MM.1S (cell line): ENCODE measurements at regions not wholly inside any gene's neighbourhood (a gene's known extent, or its start where the extent isn't known, plus 50 kb on each side); places are given as distances from the start of the nearest gene placed in this dataset.
A peak's percentile ranks its signal among the peaks of the same experiment; 100 is the strongest.

Experiments
- DNase-seq: peaks from one replicate; pipeline ENCODE4 v3.0.0-alpha.2; 2015
- H2AFZ ChIP-seq: fragments of 300-600 bp; sonication (generic); 2 replicates; pipeline ENCODE4 v1.6.0; 2016; ENCODE audit warnings: antibody characterized with exemption, low read length
- H3F3A ChIP-seq: fragments of 300-600 bp; sonication (generic); 2 replicates; pipeline ENCODE4 v1.6.1; 2016; ENCODE audit warnings: mild to moderate bottlenecking, antibody characterized with exemption, low read length, moderate library complexity, mixed read lengths; ENCODE audit not compliant: insufficient read depth
- H3K27ac ChIP-seq: fragments of 300-600 bp; sonication (generic); 2 replicates; pipeline ENCODE4 v1.5.1; 2016; ENCODE audit warnings: mild to moderate bottlenecking, low read length
- H3K27me3 ChIP-seq: fragments of 300-600 bp; sonication (generic); replicated peaks from 2 replicates; pipeline ENCODE4 v1.6.0; 2016; ENCODE audit warnings: low read length; ENCODE audit not compliant: insufficient read depth
- H3K36me3 ChIP-seq: fragments of 300-600 bp; sonication (generic); replicated peaks from 2 replicates; pipeline ENCODE4 v1.6.1; 2016; ENCODE audit warnings: mild to moderate bottlenecking, low read length, mixed read lengths; ENCODE audit not compliant: insufficient read depth
- H3K4me1 ChIP-seq: fragments of 300-600 bp; sonication (generic); 2 replicates; pipeline ENCODE4 v1.6.1; 2016; ENCODE audit warnings: low read length, mixed read lengths
- H3K4me2 ChIP-seq: fragments of 300-600 bp; sonication (generic); 2 replicates; pipeline ENCODE4 v1.6.0; 2016; ENCODE audit warnings: low read depth, low read length
- H3K4me3 ChIP-seq: fragments of 300-600 bp; sonication (generic); 2 replicates; pipeline ENCODE4 v1.5.1; 2016; ENCODE audit warnings: low read length, mixed read lengths
- H3K79me2 ChIP-seq: fragments of 300-600 bp; sonication (generic); 2 replicates; pipeline ENCODE4 v1.6.1; 2016; ENCODE audit warnings: mixed run types, low read length, mixed read lengths
- H3K9ac ChIP-seq: fragments of 300-600 bp; sonication (generic); 2 replicates; pipeline ENCODE4 v1.6.1; 2016; ENCODE audit warnings: low read length, mixed read lengths
- H3K9me2 ChIP-seq: fragments of 300-600 bp; sonication (generic); replicated peaks from 2 replicates; pipeline ENCODE4 v1.6.1; 2016; ENCODE audit warnings: mild to moderate bottlenecking, low read length, mixed read lengths; ENCODE audit not compliant: insufficient read depth
- H3K9me3 ChIP-seq: fragments of 300-600 bp; sonication (generic); replicated peaks from 2 replicates; pipeline ENCODE4 v1.6.1; 2016; ENCODE audit warnings: mild to moderate bottlenecking, low read length, mixed read lengths; ENCODE audit not compliant: insufficient read depth
- H4K20me1 ChIP-seq: fragments of 300-600 bp; sonication (generic); 2 replicates; pipeline ENCODE4 v1.6.1; 2016; ENCODE audit warnings: mild to moderate bottlenecking, low read length, moderate library complexity, mixed read lengths; ENCODE audit not compliant: insufficient read depth
- EZH2 ChIP-seq: fragments of 300-600 bp; sonication (generic); optimal IDR thresholded peaks from 2 replicates; pipeline ENCODE3; 2017; ENCODE audit warnings: low read depth, mild to moderate bottlenecking, antibody characterized with exemption, low read length, mixed read lengths
- EZH2phosphoT487 ChIP-seq: fragments of 300-600 bp; sonication (generic); IDR thresholded peaks from 2 replicates; pipeline ENCODE4 v1.6.1; 2018; ENCODE audit warnings: antibody characterized with exemption, low read length
- TF ChIP-seq, protein P1 (sequence below): fragments of 300-600 bp; sonication (generic); IDR thresholded peaks from 2 replicates; pipeline ENCODE4 v1.5.1; 2016; ENCODE audit warnings: antibody characterized with exemption, low read length, mixed read lengths

DNA sequence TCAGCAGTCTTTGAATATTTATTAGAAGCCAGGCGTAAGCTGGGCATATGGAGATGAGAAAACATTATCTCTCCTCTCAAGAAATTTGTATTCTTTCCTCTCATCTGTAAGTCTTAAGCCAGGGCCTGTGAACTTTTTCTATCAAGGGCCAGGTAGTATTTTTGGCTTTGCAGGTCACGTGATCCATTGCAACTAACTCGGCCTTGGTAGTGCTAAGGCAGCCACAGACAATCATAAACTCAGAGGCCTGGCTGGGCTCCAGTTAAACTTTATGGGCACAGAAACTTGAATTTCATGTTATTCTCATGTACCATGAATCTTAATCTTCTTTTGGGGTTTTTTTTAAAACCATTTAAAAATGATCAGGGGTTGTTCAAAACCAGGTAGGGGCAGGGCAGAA is 117.4 kb upstream of the PELI2 start:
- no peak overlapping the region for H2AFZ ChIP-seq
- no peaks in the 10 kb centered on the region for H3K36me3 ChIP-seq
- TF ChIP-seq EZH2 (no peak), EZH2phosphoT487 (no peak)
- TF ChIP-seq, protein P1, sequence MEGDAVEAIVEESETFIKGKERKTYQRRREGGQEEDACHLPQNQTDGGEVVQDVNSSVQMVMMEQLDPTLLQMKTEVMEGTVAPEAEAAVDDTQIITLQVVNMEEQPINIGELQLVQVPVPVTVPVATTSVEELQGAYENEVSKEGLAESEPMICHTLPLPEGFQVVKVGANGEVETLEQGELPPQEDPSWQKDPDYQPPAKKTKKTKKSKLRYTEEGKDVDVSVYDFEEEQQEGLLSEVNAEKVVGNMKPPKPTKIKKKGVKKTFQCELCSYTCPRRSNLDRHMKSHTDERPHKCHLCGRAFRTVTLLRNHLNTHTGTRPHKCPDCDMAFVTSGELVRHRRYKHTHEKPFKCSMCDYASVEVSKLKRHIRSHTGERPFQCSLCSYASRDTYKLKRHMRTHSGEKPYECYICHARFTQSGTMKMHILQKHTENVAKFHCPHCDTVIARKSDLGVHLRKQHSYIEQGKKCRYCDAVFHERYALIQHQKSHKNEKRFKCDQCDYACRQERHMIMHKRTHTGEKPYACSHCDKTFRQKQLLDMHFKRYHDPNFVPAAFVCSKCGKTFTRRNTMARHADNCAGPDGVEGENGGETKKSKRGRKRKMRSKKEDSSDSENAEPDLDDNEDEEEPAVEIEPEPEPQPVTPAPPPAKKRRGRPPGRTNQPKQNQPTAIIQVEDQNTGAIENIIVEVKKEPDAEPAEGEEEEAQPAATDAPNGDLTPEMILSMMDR = no peak
- H3K27me3 ChIP-seq = no peaks in the 10 kb centered on the region
- H3K4me2 ChIP-seq = no peak overlapping the region
- H3K4me1 ChIP-seq = no peaks in the 10 kb centered on the region
- H4K20me1 ChIP-seq = no peaks in the 10 kb centered on the region
- no peak for DNase-seq
- no peak overlapping the region for H3K4me3 ChIP-seq
- H3K79me2 ChIP-seq = no peaks in the 10 kb centered on the region
- no peaks in the 10 kb centered on the region for H3K9me3 ChIP-seq
- H3K9ac ChIP-seq = no peak overlapping the region
- H3K27ac ChIP-seq = no peak overlapping the region
- H3F3A ChIP-seq = no peaks in the 10 kb centered on the region
- no peaks in the 10 kb centered on the region for H3K9me2 ChIP-seq

DNA sequence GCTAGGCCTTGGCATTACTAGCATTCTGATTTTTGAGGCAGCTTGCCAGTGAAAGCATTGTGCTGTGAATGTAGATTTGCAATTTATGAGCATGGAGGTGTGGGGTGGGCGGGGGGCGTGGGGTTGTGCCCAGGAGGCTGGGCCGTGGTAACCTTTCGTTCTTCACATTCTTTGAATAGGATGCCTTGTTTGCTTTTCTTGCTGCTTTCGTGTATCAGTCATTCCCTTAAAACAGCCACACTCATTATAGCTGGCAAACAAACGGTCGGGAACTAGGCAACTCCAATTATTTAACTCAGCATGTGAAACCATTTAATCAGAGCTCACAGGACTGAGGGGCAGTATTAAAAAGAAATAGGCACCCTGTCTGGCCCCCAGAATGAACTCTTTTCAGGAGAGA is 115.9 kb upstream of the PELI2 start:
- no peaks in the 10 kb centered on the region for H3K36me3 ChIP-seq
- H3K9ac ChIP-seq = no peak overlapping the region
- no peaks in the 10 kb centered on the region for H3F3A ChIP-seq
- no peak for DNase-seq
- no peaks in the 10 kb centered on the region for H3K79me2 ChIP-seq
- H2AFZ ChIP-seq = no peak overlapping the region
- H3K9me2 ChIP-seq = no peaks in the 10 kb centered on the region
- no peaks in the 10 kb centered on the region for H3K9me3 ChIP-seq
- H3K4me2 ChIP-seq = no peak overlapping the region
- TF ChIP-seq EZH2phosphoT487 (no peak), EZH2 (no peak)
- TF ChIP-seq, protein P1 = no peak
- no peak overlapping the region for H3K4me3 ChIP-seq
- no peaks in the 10 kb centered on the region for H4K20me1 ChIP-seq
- no peak overlapping the region for H3K27ac ChIP-seq
- H3K27me3 ChIP-seq = no peaks in the 10 kb centered on the region
- no peaks in the 10 kb centered on the region for H3K4me1 ChIP-seq

DNA sequence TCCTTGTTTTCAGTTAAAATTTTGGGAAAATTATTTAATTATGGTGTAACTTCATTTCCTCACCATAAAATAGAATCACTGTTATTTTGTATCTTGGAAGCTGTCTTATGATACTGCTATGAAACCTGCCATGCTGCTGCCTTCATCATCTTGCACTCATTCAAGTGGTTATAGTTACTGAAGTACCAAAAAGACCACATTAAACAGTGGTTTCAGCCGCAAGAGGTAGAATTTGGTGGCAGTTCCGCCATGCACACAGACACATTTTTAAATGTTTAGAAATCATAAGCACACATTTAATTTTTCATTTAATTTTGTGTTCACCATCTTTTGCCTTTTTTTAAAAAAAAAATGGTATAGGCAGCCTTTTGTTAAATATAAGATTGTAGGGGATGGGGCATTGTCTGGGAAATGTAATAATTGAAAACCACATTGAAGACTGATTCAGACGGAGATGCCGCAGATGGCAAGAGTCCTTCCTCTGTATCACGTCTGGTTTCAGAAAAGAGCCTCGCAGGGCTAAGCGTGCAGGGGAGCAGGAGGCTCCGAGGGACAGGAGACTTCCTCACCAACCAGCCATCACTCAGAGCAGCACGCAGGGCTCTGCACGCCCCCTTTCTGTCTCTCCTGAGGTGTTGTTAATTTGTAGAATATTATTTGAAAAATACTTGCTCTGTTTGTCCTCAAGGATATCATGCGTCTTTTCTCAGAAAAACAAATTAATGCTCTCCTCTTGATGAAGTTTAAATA is 115.2 kb upstream of the PELI2 start:
- H3K27me3 ChIP-seq = no peaks in the 10 kb centered on the region
- DNase-seq = peak; percentile 14
- H3K4me2 ChIP-seq = no peak overlapping the region
- no peaks in the 10 kb centered on the region for H3K36me3 ChIP-seq
- no peak overlapping the region for H2AFZ ChIP-seq
- no peaks in the 10 kb centered on the region for H3K4me1 ChIP-seq
- H3K9ac ChIP-seq = no peak overlapping the region
- no peak overlapping the region for H3K4me3 ChIP-seq
- H3K9me2 ChIP-seq = no peaks in the 10 kb centered on the region
- TF ChIP-seq EZH2 = no peak
- TF ChIP-seq, protein P1 = no peak
- no peak overlapping the region for H3K27ac ChIP-seq
- no peaks in the 10 kb centered on the region for H4K20me1 ChIP-seq
- no peaks in the 10 kb centered on the region for H3K79me2 ChIP-seq
- no peaks in the 10 kb centered on the region for H3K9me3 ChIP-seq
- H3F3A ChIP-seq = no peaks in the 10 kb centered on the region
